Left colon (tissue), 2 donors: ENCODE measurements at regions not wholly inside any gene's neighbourhood (a gene's known extent, or its start where the extent isn't known, plus 50 kb on each side); places are given as distances from the start of the nearest gene placed in this dataset.

ENCODE experiments used
- ATAC-seq: fragments of 200-7000 bp; cut with Tn5 transposase; one replicate; pipeline ENCODE4 v1.9.1; 2020; ENCODE audit warnings: mild to moderate bottlenecking, moderate library complexity
- DNase-seq, 2 donors: peaks; one replicate each; pipeline ENCODE4 v3.0.0-alpha.2; 2020
- intact Hi-C, 2 donors: fragments of 100-400 bp; cut with DNase I in 1 of 2; cut with micrococcal nuclease in 1 of 2; formaldehyde crosslinking; loops; one replicate each; pipeline versions ENCODE4 v1.11.2 to v1.14.0; 2022; cut with DNase I, micrococcal nuclease
- donor health status: DM: no; HTN: no; CAD: no.
- donor health status: DM: yes; HTN: yes; CAD: no.

DNA sequence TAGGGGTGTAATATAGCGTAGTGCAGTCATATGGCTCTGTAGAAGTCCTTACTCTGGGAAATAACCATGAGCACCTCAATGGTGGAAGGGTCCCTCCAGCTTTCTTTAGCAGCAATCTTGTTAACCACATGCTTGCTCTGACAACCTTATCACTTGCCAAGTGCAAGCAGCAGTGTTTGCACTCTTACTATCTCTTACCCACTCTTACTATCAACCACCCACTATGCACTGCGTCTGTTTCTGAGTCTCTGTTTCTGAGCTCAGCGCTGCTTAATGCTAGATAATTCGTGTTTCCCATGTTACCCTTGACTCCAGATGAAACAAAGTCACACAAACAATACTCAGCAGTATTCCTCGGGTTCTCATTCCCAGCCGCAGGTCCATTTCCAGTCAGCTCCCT is 433.7 kb upstream of the PFKP start:
- ATAC-seq (no peak), DNase-seq (no peak)
- intact Hi-C loops: no loop called here

DNA sequence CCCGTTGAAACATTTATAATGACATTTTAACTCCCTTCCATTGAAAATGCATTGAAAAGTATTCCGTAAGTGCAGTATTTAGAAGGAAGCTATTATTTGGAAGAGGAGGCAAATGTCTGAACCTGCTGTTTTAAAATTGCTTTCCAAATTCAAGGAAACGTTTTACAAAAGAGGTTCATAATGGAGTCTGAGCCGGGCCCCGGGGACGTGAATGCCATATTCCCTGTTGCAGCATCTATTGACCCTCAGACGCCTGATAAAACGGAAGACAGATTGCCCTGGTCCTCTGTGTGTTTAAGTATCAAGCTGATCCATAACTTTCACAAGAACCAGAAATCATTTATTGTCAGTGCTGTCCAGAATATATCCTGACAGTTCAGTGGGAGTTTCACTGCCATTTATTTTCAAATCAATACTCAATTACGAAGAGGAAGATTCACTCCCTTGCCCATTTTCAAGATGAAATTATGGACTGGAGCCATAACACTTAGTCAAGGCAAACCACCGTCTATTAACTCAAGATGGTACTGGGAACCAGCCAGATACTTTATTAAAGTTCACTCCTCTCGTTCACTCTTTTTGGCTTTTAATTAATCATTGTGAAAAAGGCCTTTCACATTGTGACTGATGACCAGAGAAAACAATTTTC is 435.7 kb upstream of the PFKP start:
- intact Hi-C loops: no loop called here
- DNase-seq (no peak), ATAC-seq (no peak)

DNA sequence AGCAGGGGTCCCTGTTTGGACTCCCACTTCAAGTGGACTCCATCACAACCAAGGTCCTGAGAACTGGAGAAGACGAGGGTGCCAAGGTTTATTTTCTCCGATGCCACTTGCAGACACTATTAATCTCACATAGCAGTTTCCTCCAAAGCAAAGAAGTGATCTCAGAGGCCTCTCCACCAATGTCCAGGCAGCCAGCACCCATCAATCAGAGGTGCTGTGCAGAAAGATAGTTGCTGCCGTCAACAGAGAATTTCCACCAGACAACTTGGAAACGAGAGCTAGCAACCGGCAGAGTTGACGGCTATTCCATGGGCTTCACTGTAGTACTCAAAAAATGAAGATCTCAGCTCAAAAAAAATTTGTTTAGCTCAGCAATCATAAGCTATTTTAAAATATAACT is 438.6 kb upstream of the PFKP start:
- ATAC-seq: no peak
- DNase-seq: no peak
- intact Hi-C loops: no loop called here

GRCh38 chr10:2627969-2628368 is 439.4 kb upstream of the PFKP start:
- intact Hi-C loops: no loop called here
- no peak for ATAC-seq
- DNase-seq: no peak

DNA sequence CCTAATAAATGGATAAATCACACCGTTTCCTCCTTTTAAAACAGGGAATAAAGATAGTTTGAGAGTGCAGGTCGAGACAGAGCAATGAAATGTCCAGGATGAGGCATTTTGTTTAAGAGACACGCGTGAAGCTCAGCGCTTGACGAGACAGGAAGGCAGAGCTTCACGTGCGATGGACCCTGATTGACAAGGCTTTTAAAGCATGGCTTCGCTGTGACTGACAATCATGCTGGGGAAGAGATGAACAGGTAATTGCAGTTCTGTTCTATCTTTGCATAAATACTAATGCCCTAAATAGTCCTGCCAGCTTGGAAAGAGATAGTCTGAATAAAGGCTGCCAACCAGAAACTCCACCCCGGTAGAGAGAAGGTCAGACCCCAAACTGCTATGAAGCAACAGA is 442.3 kb upstream of the PFKP start:
- DNase-seq: no peak
- no peak for ATAC-seq
- intact Hi-C loops: no loop called here

GRCh38 chr10:2623675-2624274 is 443.6 kb upstream of the PFKP start:
- no peak for ATAC-seq
- no peak for DNase-seq
- intact Hi-C loops: no loop called here

DNA sequence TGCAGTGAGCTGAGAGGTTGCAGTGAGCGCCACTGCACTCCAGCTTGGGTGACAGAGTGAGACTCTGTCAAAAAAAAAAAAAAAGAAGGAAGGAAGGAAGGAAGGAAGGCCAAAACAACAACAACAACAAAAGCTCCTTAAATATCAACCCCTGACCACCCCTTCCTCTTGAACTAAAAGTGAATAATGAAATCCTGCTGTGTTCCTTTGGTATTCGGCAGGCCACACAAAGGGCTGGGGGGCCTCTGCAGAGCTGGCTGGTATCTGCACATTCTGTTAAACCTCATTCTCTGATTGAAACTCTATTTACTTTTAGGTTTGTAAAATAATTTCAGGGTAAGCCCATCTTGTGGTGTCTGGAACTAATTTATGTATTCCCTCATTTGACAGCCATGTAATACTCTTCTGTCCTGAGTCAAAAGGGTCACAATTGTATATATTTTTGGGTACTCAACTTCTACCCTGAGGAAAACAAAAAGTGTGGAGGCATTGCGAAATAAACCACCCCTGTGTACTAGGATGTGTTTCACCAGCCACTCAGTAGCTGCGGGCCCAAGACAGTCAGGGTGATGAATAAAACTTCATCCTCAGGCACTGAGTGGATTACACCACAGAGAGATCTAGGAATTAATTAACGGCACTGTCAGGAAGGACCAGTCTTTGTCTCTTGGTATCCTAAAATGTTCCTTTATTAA is 446.4 kb upstream of the PFKP start:
- ATAC-seq (no peak), DNase-seq (no peak)
- intact Hi-C loops: no loop called here

- no peak for DNase-seq
- no peak for ATAC-seq
- intact Hi-C loops: no loop called here
Observed at GRCh38 chr10:2619916-2620315, 447.4 kb upstream of the PFKP start.

GRCh38 chr10:2619472-2619871 is 447.9 kb upstream of the PFKP start:
- intact Hi-C loops: no loop called here
- DNase-seq: no peak
- ATAC-seq: no peak

DNA sequence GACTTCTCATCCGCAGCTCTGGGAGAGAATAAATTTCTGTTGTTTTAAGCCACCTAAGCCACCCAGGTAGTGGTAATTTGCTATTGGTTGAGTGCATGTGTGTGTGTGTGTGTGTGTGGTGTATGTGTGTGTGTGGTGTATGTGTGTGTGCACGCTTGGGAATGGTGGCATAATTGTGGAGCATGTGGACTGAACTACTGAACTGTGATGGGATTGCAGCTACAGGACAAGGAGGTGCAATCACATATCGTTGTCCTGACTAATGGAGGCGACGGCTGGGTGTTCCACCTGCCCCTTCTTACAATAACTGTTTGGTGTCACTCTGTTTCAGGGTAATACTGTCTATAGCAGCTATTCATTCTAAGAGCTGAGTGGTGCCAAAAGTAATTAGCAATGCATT is 448.7 kb upstream of the PFKP start:
- DNase-seq (no peak), ATAC-seq (no peak)
- intact Hi-C loops: no loop called here

GRCh38 chr10:2616215-2616614 is 451.1 kb upstream of the PFKP start:
- intact Hi-C loops: no loop called here
- DNase-seq (no peak), ATAC-seq (no peak)

- DNase-seq (no peak), ATAC-seq (no peak)
- intact Hi-C loops: no loop called here
Observed at GRCh38 chr10:2611603-2612002, 455.7 kb upstream of the PFKP start.

- no peak for ATAC-seq
- no peak for DNase-seq
- intact Hi-C loops: no loop called here
Observed at GRCh38 chr10:2610946-2611345, 456.4 kb upstream of the PFKP start.

GRCh38 chr10:2604891-2605290 is 462.5 kb upstream of the PFKP start:
- ATAC-seq (no peak), DNase-seq (no peak)
- intact Hi-C loops: no loop called here

DNA sequence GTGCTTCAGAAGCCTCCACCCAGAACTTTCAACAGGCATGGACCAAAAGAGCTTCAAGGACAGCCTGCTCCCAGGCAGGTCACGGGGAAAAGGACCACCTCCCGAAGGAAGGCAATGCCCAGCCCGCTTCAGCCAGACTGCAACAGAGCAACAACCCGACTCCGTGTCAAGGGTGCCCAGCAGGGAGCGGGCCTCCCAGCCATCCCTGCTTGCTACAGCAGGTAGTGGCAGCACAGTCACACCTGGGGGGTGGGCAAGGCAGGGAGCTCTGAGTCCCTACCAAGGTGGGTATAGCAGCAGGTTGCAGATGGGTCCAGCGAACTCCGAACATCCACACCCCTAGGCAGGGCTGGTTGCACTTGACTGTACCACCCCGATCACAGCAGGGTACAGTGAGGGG is 467.8 kb upstream of the PFKP start:
- DNase-seq (no peak), ATAC-seq (no peak)
- intact Hi-C loops: no loop called here

GRCh38 chr10:2592360-2593160 is 474.8 kb upstream of the PFKP start:
- ATAC-seq (no peak), DNase-seq (no peak)
- intact Hi-C loops: no loop called here

DNA sequence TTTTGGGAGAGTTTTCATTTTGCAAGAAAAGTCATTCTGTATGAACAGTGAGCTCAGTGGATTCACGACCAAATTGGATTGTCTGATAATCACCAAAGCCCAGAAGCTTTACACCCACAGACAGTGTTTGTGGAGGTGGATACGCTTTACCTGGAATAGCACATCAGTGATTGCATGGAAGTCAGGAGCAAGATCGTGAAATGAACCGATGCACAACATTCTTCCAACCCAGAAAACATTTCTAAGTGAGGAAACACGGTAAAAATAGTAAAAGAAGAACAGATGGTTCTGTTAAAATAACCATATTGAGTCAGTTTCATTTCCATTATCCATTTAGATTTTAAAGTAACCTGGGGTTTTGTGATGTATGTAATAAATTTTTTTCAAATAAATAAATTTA is 478.2 kb upstream of the PFKP start:
- intact Hi-C loops: no loop called here
- ATAC-seq (no peak), DNase-seq (no peak)

- ATAC-seq (no peak), DNase-seq (no peak)
- intact Hi-C loops: no loop called here
Observed at GRCh38 chr10:2584385-2584784, 483.0 kb upstream of the PFKP start.

GRCh38 chr10:2576892-2577291 is 490.5 kb upstream of the PFKP start:
- intact Hi-C loops: no loop called here
- ATAC-seq (no peak), DNase-seq (no peak)

DNA sequence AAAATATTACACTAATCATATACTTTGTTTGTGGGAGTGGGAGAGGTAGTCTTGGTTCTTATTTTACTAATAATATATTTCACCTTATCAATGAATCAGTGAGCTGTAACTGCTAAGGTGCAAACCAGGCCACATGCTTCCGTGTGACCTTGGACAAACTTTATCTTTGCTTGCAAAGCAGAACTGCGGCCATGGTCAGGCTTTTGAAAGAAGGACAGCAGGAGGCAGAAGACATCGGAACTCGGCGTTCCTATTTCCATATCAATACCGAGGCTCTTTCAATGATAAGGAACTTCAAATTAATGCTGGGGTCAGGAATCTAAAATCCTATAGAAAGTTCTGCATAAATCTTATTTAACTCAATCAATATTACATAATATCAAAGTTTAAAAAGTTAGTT is 491.9 kb upstream of the PFKP start:
- intact Hi-C loops: no loop called here

More for the DNA sequence above, 491.9 kb upstream of the PFKP start:
- DNase-seq (no peak), ATAC-seq (no peak)
